ENCODE measurements at regions not wholly inside any gene's neighbourhood (a gene's known extent, or its start where the extent isn't known, plus 50 kb on each side); places are given as distances from the start of the nearest gene placed in this dataset.
A peak's percentile ranks its signal among the peaks of the same experiment; 100 is the strongest.

GRCh38 chrX:121231566-121232358, 184.4 kb downstream of the GLUD2 start:
- no peaks in the 10 kb centered on the region for H3K36me3 Mint-ChIP-seq
- DNase-seq (ENCODE audit: low spot score in 2 of 2) (no peak), ATAC-seq (no peak)
- no peaks in the 10 kb centered on the region for H3K4me1 Mint-ChIP-seq
- H3K9me3 Mint-ChIP-seq: peaks cover 4% of the 10 kb centered on the region
- no peak overlapping the region for H3K27ac Mint-ChIP-seq
- no peak overlapping the region for H3K4me3 Mint-ChIP-seq

GRCh38 chrX:121236040-121236439, 188.6 kb downstream of the GLUD2 start:
- Mint-ChIP-seq H3K27ac (no peak overlapping the region), H3K9me3 (peaks cover 4% of the 10 kb centered on the region), H3K4me1 (no peaks in the 10 kb centered on the region), H3K4me3 (no peak overlapping the region), H3K36me3 (no peaks in the 10 kb centered on the region)
- DNase-seq (ENCODE audit: low spot score in 2 of 2) (no peak), ATAC-seq (no peak)

- DNase-seq (ENCODE audit: low spot score in 2 of 2) (no peak), ATAC-seq (no peak)
- Mint-ChIP-seq H3K36me3 (no peaks in the 10 kb centered on the region), H3K9me3 (peaks cover 4% of the 10 kb centered on the region), H3K4me3 (no peak overlapping the region), H3K4me1 (no peaks in the 10 kb centered on the region), H3K27ac (no peak overlapping the region)
These were observed 190.7 kb downstream of the GLUD2 start for GRCh38 chrX:121238093-121238492.

- Mint-ChIP-seq H3K9me3 (no peaks in the 10 kb centered on the region), H3K36me3 (no peaks in the 10 kb centered on the region), H3K4me3 (no peak overlapping the region), H3K4me1 (no peaks in the 10 kb centered on the region), H3K27ac (no peak overlapping the region)
- ATAC-seq (no peak), DNase-seq (ENCODE audit: low spot score in 2 of 2) (no peak)
These were observed 197.1 kb downstream of the GLUD2 start for GRCh38 chrX:121244511-121244910.

- Mint-ChIP-seq H3K36me3 (no peaks in the 10 kb centered on the region), H3K27ac (no peak overlapping the region), H3K4me1 (no peaks in the 10 kb centered on the region), H3K4me3 (no peak overlapping the region), H3K9me3 (no peaks in the 10 kb centered on the region)
- DNase-seq (ENCODE audit: low spot score in 2 of 2) (no peak), ATAC-seq (no peak)
These were observed 198.4 kb downstream of the GLUD2 start for GRCh38 chrX:121245763-121246162.

GRCh38 chrX:121254336-121254735, 206.9 kb downstream of the GLUD2 start:
- DNase-seq (ENCODE audit: low spot score in 2 of 2): no peak
- Mint-ChIP-seq H3K36me3 (no peaks in the 10 kb centered on the region), H3K27ac (no peak overlapping the region), H3K4me3 (no peak overlapping the region), H3K9me3 (no peaks in the 10 kb centered on the region), H3K4me1 (no peaks in the 10 kb centered on the region)
- ATAC-seq: no peak

- Mint-ChIP-seq H3K4me1 (no peaks in the 10 kb centered on the region), H3K36me3 (no peaks in the 10 kb centered on the region), H3K4me3 (no peak overlapping the region), H3K9me3 (no peaks in the 10 kb centered on the region), H3K27ac (no peak overlapping the region)
- ATAC-seq: no peak
- DNase-seq (ENCODE audit: low spot score in 2 of 2): no peak
These were observed 209.2 kb downstream of the GLUD2 start for GRCh38 chrX:121256647-121257046.

GRCh38 chrX:121258545-121258944, 211.1 kb downstream of the GLUD2 start:
- Mint-ChIP-seq H3K9me3 (no peaks in the 10 kb centered on the region), H3K4me3 (no peak overlapping the region), H3K4me1 (no peaks in the 10 kb centered on the region), H3K27ac (no peak overlapping the region), H3K36me3 (no peaks in the 10 kb centered on the region)
- no peak for DNase-seq (ENCODE audit: low spot score in 2 of 2)
- ATAC-seq: no peak

- no peak overlapping the region for H3K4me3 Mint-ChIP-seq
- no peaks in the 10 kb centered on the region for H3K36me3 Mint-ChIP-seq
- no peaks in the 10 kb centered on the region for H3K9me3 Mint-ChIP-seq
- DNase-seq (ENCODE audit: low spot score in 2 of 2): no peak
- H3K4me1 Mint-ChIP-seq: no peaks in the 10 kb centered on the region
- ATAC-seq: no peak
- no peak overlapping the region for H3K27ac Mint-ChIP-seq
These were observed 211.8 kb downstream of the GLUD2 start for GRCh38 chrX:121259170-121259569.

GRCh38 chrX:121260596-121261240, 213.3 kb downstream of the GLUD2 start:
- no peak overlapping the region for H3K27ac Mint-ChIP-seq

GRCh38 chrX:121283921-121284320, 236.5 kb downstream of the GLUD2 start:
- ATAC-seq (no peak), DNase-seq (ENCODE audit: low spot score in 2 of 2) (no peak)
- Mint-ChIP-seq H3K36me3 (no peaks in the 10 kb centered on the region), H3K9me3 (peaks cover 12% of the 10 kb centered on the region), H3K4me3 (no peak overlapping the region), H3K4me1 (no peaks in the 10 kb centered on the region), H3K27ac (no peak overlapping the region)

More at GRCh38 chrX:121260596-121261240, 213.3 kb downstream of the GLUD2 start:
- ATAC-seq: no peak
- H3K4me1 Mint-ChIP-seq: no peaks in the 10 kb centered on the region
- no peak for DNase-seq (ENCODE audit: low spot score in 2 of 2)
- H3K36me3 Mint-ChIP-seq: no peaks in the 10 kb centered on the region
- H3K4me3 Mint-ChIP-seq: no peak overlapping the region
- H3K9me3 Mint-ChIP-seq: no peaks in the 10 kb centered on the region

GRCh38 chrX:121298499-121298898, 251.1 kb downstream of the GLUD2 start:
- Mint-ChIP-seq H3K27ac (no peak overlapping the region), H3K4me1 (no peaks in the 10 kb centered on the region), H3K4me3 (no peak overlapping the region), H3K9me3 (no peaks in the 10 kb centered on the region), H3K36me3 (no peaks in the 10 kb centered on the region)
- ATAC-seq: no peak
- no peak for DNase-seq (ENCODE audit: low spot score in 2 of 2)

GRCh38 chrX:121301356-121301755, 253.9 kb downstream of the GLUD2 start:
- ATAC-seq (peak; percentile 55), DNase-seq (ENCODE audit: low spot score in 2 of 2) (no peak)
- Mint-ChIP-seq H3K4me1 (no peaks in the 10 kb centered on the region), H3K9me3 (no peaks in the 10 kb centered on the region), H3K36me3 (no peaks in the 10 kb centered on the region), H3K27ac (no peak overlapping the region), H3K4me3 (no peak overlapping the region)

- Mint-ChIP-seq H3K27ac (no peak overlapping the region), H3K4me3 (no peak overlapping the region), H3K4me1 (no peaks in the 10 kb centered on the region), H3K9me3 (no peaks in the 10 kb centered on the region), H3K36me3 (no peaks in the 10 kb centered on the region)
- ATAC-seq (no peak), DNase-seq (ENCODE audit: low spot score in 2 of 2) (no peak)
These were observed 254.4 kb downstream of the GLUD2 start for GRCh38 chrX:121301822-121302221.

GRCh38 chrX:121307449-121307848, 260.0 kb downstream of the GLUD2 start:
- Mint-ChIP-seq H3K36me3 (peaks cover 7% of the 10 kb centered on the region), H3K4me3 (no peak overlapping the region), H3K4me1 (peaks cover 11% of the 10 kb centered on the region), H3K9me3 (no peaks in the 10 kb centered on the region), H3K27ac (peak overlapping the region; percentile 86)
- DNase-seq (ENCODE audit: low spot score in 2 of 2): no peak
- ATAC-seq: peak; percentile 71

GRCh38 chrX:121308276-121308805, 260.9 kb downstream of the GLUD2 start:
- peak overlapping the region; percentile 1 for H3K4me3 Mint-ChIP-seq
- peaks cover 11% of the 10 kb centered on the region for H3K4me1 Mint-ChIP-seq
- peak; percentile 87 for ATAC-seq
- H3K9me3 Mint-ChIP-seq: no peaks in the 10 kb centered on the region
- peaks cover 7% of the 10 kb centered on the region for H3K36me3 Mint-ChIP-seq
- H3K27ac Mint-ChIP-seq: peak overlapping the region; percentile 86
- peak in 1 of 2 donors; percentile 46 for DNase-seq (ENCODE audit: low spot score in 2 of 2)

Measured in stimulated activated effector memory CD8-positive, alpha-beta T cell treated with anti-CD3 and anti-CD28 coated beads, Interleukin-12 subunit alpha, Interleukin-12 subunit beta, amount 100 ng/mL, for 72 hours (primary cell).